NCI-H2107 (cell line): ENCODE measurements at regions not wholly inside any gene's neighbourhood (a gene's known extent, or its start where the extent isn't known, plus 50 kb on each side); places are given as distances from the start of the nearest gene placed in this dataset.
"Not testable (repeated sequence)": the region's sequence is repeated elsewhere in the genome, so short reads cannot be mapped to it uniquely, and the experiment has no call there.

ENCODE experiments used
- DNase-seq: peaks from one replicate; lab custom pipeline; 2025; lab: John Stamatoyannopoulos, UW

DNA sequence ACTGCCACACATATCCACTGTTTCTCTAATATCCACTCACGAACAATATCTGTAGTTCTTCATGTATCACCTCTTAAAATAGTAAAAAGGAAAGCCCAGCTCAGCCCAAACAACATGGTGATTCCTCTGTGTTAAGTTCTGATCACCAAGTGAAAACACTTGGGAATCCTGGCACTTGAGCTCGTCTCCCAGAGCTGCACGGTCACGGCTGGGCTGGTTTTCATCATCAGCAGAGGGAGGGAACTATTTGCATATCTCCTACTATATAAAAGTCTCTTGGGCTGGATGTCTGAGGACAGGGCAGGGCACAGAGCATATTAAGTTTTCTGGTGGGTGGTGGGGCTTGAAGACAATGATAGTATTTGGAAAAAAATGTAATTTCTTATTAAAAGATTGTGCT is 870.6 kb downstream of the TMEM121 start:
- DNase-seq: peak; percentile 18

- DNase-seq: not testable (repeated sequence)
Observed at GRCh38 chr14:106398931-106399331, 872.5 kb downstream of the TMEM121 start.

DNA sequence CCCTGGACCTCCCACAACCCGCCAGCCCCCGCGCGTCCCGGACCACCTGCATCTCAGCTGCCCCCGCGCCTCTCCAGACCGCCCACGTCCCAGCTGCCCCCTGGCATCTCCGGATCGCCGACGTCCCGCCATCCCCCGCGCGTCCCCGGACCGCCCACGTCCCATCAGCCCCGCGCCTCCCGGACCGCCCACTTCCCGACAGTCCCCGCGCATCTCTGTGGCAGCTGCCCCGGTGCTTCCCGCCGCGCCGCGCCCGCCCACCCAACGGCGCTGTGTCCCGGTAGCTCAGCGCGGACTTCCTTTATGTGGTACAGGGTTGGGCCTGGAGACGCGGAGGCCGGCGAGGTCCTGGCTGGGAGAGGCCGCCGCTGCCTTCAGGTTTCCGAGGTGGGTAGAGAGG is 874.9 kb downstream of the TMEM121 start:
- not testable (repeated sequence) for DNase-seq

DNA sequence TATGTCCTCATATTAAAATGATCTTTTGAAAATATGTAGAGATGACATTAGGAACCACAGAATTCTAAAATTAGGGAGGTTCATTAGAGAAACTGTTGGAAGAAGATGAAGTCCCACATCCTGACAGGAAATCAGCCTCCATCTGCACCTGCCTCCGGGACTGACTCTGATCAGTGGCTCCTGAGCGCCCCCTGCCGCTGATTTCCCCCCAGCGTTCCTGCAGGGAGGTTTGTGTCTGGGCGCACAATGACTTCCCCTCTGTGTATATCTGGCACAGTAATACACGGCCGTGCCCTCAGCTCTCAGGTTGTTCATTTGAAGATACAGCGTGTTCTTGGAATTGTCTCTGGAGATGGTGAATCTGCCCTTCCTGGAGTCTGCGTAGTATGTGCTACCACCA is 883.8 kb downstream of the TMEM121 start:
- DNase-seq: not testable (repeated sequence)

DNA sequence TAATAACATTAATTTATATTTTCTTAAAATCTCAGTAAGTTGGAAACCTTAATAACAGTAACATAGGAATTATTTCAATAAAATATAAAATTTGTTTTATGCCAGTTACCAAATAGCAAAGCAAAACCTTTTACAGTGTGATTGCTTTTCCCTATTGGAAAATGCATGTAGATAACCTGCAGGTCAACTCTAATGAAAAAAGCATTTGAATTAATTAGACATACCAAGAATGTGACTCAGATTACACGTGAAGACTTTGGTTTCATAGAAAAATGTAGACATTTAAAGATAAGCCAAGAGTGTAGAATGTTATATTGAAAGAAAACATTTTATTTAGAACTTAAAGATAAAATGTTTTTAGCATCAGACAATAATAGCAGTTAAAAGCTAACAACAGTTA is 888.1 kb downstream of the TMEM121 start:
- DNase-seq: no peak

DNA sequence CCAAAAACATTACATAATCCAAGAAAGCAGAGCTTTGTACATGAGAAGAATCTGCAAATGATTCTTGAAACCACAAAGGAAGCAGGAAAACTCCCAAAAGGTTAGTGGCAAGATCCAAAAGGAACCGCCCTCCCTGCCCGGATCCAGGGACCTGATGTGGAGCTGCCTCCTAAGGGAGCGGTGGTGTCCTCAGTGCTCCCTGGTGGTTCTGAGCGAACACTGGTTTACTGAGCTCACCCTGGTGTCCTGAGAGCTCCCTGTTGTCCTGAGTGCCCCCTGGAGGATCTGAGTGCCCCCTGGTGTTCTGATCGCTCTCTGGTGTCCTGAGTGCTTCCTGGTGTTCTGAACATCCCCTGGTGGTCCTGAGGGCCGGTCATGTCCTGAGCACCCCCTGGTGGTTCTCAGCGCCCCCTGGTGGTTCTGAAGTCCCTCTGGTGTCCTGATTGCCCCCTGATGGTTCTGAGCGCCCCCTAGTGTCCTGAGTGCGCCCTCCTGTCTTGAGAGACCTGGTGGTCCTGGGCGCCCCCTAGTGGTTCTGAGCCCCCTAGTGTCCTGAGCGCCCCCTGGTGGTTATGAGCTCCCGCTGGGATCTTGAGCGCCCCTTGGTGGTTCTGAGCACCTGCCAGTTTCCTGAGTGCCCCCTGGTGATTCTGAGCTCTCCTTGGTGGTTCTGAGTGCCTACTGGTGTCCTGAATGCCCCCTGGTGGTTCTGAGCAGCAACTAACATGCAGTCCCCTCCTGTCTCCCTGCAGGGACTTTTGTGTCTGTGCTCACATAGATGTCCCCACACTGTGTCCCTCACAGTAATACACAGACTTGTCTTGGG is 891.1 kb downstream of the TMEM121 start:
- no peak for DNase-seq

DNA sequence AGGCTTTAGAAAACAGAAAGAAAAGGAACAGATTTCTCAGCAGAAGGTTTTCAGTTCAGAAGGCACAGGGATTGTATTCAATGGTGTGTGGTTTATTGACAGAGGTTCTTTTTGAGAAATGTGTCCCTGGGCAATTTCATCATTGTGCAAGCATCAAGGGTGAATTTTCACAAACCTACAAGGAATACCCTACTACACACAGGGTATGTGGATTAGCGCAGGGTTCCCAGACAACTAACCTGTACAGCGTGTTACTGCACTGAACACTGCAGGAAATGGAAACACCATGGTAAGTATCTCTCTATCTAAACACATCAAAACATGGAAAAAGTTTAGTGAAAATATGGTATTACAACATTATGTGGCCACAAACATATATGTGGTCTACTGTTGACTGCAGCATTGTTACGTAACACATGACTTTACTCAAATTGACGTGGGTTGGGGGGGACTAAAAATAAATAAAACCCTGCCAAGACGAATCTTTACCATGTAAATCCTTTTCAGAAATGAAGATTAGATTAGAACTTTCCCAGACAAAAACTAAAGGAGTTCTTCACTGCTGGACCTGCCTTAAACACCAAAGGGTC is 893.1 kb downstream of the TMEM121 start:
- no peak for DNase-seq

DNA sequence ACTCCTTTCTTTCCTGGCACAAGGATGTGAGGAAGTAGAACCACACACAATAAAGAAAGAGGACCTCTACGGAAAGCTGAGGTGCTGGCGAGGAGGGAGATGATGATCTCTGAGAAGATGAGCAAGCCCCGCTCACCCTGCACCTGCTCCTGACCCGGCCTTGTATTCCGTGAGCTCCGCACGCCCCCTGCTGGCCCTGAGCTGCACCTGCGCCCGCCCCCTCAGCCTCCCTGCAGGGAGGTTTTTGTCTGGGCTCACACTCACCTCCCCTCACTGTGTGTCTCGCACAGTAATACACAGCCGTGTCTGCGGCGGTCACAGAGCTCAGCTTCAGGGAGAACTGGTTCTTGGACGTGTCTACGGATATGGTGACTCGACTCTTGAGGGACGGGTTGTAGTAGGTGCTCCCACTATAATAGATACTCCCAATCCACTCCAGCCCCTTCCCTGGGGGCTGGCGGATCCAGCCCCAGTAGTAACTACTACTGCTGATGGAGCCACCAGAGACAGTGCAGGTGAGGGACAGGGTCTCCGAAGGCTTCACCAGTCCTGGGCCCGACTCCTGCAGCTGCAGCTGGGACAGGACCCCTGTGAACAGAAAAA is 895.1 kb downstream of the TMEM121 start:
- peak; percentile 58 for DNase-seq

- DNase-seq: no peak
Observed at GRCh38 chr14:106422066-106422465, 895.7 kb downstream of the TMEM121 start.

DNA sequence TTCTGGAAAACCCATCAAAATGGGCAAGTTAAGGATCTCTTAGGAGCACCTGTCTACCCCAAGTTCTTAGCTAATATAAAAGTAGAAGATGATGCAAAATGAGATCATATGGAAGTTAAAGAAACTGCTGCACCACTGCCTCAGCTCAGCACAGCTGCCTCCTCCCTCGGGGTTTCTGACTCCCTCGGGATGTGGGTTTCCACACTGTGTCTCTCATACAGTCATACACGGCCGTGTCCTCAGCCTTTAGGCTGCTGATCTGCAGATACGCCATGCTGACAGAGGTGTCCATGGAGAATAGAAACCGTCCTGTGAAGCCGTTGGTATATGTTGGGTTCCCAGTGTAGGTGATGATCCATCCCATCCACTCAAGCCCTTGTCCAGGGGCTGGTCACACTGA is 898.8 kb downstream of the TMEM121 start:
- not testable (repeated sequence) for DNase-seq

- peak; percentile 44 for DNase-seq
Observed at GRCh38 chr14:106436310-106436905, 910.0 kb downstream of the TMEM121 start.

DNA sequence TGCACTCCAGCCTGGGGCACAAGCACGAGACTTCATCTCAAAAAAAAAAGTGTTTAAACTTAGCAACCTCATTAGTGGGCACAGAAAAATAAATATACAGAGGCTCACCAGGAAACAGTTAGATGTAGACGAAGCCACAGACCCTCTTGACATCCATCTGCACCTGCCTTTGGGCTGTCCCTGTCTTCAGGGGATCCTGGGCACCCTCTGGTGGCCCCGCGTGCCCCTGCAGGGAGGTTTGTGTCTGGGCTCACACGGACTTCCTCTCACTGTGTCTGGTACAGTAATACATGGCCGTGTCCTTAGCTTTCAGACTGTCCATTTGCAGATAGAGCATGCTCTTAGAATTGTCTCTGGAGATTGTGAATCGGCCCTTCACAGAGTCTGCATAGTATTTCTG is 916.5 kb downstream of the TMEM121 start:
- DNase-seq: peak; percentile 49

DNA sequence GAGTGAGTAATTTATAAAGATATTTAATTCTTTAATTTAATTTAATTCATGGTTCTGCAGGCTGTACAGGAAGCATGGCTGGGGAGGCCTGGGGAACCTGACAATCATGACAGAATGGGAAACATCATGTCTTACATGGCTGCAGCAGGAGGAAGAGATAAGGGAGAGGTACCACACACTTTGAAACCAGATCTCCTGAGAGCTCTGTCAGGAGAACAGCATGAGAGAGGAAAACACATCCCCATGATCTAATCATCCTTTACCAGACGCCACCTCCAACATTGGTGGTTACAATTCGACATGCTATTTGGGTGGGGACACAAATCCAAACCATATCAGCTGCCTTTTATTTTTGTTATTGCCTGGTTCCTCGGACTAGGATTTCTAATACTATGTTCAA is 928.6 kb downstream of the TMEM121 start:
- DNase-seq: no peak

DNA sequence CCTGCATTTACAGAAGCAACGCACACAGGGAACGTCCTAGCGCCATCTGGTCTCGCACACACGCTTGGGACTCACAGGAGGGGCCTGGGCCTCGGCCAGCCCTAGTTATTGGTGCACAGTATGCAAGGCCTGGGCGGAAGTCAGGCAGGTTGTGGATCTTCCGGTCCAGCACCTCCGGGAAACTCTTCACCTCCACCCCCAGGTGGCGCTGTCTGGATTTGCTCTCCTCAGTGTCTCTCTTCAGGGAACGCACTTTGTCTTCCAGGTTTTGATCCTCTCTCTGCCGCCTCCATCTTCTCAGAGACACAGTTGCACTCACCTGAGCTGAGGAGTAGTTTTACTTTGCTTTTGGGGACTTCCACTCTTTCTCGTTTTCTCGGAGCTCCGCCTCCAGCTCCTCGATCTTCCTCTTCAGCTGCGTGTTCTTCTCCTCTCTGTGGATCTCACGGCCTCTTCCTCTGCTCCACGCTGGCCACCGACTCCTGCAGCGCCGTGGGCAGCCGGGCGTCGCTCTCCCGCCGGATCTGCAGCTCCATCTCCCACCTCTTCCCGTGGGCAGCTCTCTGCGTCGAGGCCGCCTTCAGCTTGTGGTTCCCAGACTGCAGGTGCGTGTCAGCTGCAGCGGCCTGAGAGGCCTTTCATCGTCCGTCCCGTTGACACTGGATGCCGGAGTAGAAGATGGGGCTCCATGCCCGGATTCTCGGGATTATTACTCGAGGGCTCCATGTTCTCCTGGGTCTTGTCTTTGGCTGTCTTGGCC is 933.8 kb downstream of the TMEM121 start:
- DNase-seq: no peak

GRCh38 chr14:106460916-106461315 is 934.5 kb downstream of the TMEM121 start:
- no peak for DNase-seq

DNA sequence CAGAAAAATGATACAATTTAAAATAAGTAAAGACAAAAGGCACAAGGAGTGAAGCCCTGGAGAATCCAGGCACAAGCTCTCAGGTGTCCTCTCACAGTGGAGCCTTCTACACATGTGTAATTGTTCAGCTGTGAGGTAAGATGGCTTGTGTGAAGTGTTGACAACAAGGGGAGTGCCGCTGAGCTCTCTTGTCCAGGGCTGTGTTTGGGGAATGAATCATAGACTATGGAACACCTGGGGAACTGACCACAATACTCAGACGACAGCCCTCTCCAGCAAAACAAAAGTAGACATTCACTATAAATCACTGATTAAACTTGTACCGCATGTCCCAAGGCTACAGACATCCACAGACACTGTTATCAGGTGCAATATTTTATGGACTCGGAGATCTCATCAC is 940.1 kb downstream of the TMEM121 start:
- DNase-seq: peak; percentile 52

DNA sequence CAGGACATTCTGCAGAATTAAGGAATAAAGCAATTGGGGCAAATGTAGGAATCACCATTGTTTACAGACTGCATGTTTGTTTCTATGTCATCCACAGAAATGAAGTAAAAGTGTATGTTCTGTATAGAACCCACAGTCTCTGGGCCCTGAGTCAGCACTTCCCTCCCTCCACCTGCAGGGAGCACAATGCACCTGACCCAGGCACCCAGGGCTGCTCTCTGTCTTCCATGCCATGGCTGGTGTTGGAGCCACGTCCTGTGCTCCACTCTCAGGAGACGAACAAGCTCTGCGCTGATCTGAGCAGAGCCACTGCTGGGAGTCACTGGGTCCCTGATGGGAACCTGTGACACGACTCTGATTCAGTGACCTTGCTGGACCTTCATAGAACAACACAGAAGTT is 942.5 kb downstream of the TMEM121 start:
- DNase-seq: not testable (repeated sequence)

DNA sequence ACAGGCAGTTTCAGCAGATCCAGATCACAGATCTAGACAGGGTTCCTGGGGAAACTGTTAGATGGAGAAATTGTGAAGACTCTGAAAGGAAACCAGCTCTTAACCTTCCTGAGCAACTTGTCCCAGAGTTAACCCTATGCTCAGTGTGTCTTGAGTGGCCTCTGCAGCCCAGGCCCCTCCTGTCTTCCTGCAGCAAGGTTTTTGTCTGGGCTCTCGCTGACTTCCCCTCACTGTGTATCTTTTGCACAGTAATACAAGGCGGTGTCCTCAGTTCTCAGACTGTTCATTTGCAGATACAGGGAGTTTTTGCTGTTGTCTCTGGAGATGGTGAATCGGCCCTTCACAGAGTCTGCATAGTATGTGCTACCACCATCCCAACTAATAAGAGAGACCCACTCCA is 943.6 kb downstream of the TMEM121 start:
- not testable (repeated sequence) for DNase-seq

DNA sequence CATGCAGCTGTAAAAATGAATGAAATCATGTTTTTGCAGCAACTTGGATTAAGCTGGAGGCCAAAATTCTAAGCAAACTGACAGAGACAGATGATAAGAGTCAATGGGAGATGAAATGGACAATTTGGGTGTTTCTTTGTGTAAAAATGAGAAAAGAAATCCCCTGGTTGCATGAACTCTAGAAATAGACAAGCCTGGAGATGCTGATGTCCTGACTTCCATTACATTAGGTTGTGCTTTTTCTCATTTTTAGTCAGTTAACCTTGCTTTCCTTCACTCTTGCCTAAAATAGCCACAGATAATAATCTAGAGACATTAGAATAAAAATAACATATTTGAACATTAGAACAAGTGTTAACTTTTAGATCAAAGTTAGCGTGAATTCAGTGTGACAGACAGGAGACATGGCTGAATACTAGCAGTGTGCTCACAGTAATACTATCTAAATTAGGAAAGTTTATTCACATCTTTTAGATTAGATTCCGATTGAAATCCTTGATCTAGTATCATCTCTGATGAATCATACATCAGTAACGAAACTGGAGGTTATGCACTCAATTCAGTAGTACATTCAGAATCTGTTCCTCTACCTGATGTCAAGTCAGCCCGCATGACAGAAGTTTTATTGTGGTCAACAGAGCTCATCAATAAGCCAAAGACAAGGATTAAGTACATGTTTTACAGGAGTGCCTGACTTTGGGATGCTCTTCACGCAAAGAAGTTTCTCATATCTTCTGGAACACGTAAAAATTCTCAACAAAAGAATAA is 948.1 kb downstream of the TMEM121 start:
- DNase-seq: not testable (repeated sequence)

- not testable (repeated sequence) for DNase-seq
Observed at GRCh38 chr14:106475214-106475613, 948.8 kb downstream of the TMEM121 start.

- not testable (repeated sequence) for DNase-seq
Observed at GRCh38 chr14:106477600-106477999, 951.2 kb downstream of the TMEM121 start.
